WERI-Rb-1 (cell line): ENCODE measurements at regions not wholly inside any gene's neighbourhood (a gene's known extent, or its start where the extent isn't known, plus 50 kb on each side); places are given as distances from the start of the nearest gene placed in this dataset.

Experiments
- DNase-seq: peaks from one replicate; pipeline ENCODE4 v3.0.0-alpha.2; 2020
- H3K27ac ChIP-seq: fragments of 250-450 bp; sonication (Bioruptor Pico); 2 replicates; pipeline ENCODE4 v1.5.1; 2020; ENCODE audit warnings: mild to moderate bottlenecking, moderate library complexity
- H3K27me3 ChIP-seq: fragments of 250-450 bp; sonication (Bioruptor Pico); 2 replicates; pipeline ENCODE4 v1.5.1; 2021; ENCODE audit warnings: mild to moderate bottlenecking, low read depth, moderate library complexity; ENCODE audit not compliant: insufficient read depth, severe bottlenecking
- H3K36me3 ChIP-seq: fragments of 250-450 bp; sonication (Bioruptor Pico); 2 replicates; pipeline ENCODE4 v1.5.1; 2020; ENCODE audit warnings: mild to moderate bottlenecking, moderate library complexity
- H3K4me3 ChIP-seq: 2 replicates; pipeline ENCODE4 v1.5.1; 2011; ENCODE audit warnings: low read depth, mild to moderate bottlenecking, control low read depth, low read length
- H3K9me3 ChIP-seq: fragments of 250-450 bp; sonication (Bioruptor Pico); 2 replicates; pipeline ENCODE4 v1.5.1; 2021; ENCODE audit warnings: mild to moderate bottlenecking, moderate library complexity; ENCODE audit not compliant: severe bottlenecking
- CTCF ChIP-seq: IDR thresholded peaks from 2 replicates; pipeline ENCODE4 v1.5.1; 2011; ENCODE audit warnings: low read depth, mild to moderate bottlenecking, control low read depth, inconsistent platforms, low read length

GRCh38 chr22:48901324-48901723 lies 926.3 kb downstream of the BRD1 start:
- Histone ChIP-seq H3K9me3 (no peaks in the 10 kb centered on the region), H3K27ac (no peak overlapping the region), H3K36me3 (no peaks in the 10 kb centered on the region), H3K27me3 (no peaks in the 10 kb centered on the region), H3K4me3 (no peak overlapping the region)
- no peak for TF ChIP-seq CTCF
- no peak for DNase-seq

GRCh38 chr22:48900626-48901025 lies 927.0 kb downstream of the BRD1 start:
- H3K27me3 ChIP-seq: no peaks in the 10 kb centered on the region
- no peak overlapping the region for H3K4me3 ChIP-seq
- H3K36me3 ChIP-seq: no peaks in the 10 kb centered on the region
- H3K9me3 ChIP-seq: no peaks in the 10 kb centered on the region
- H3K27ac ChIP-seq: no peak overlapping the region
- no peak for DNase-seq
- no peak for TF ChIP-seq CTCF

GRCh38 chr22:48900327-48900597 lies 927.4 kb downstream of the BRD1 start:
- H3K9me3 ChIP-seq: no peaks in the 10 kb centered on the region
- DNase-seq: no peak
- no peaks in the 10 kb centered on the region for H3K27me3 ChIP-seq
- no peak overlapping the region for H3K27ac ChIP-seq
- no peak for TF ChIP-seq CTCF
- H3K36me3 ChIP-seq: no peaks in the 10 kb centered on the region
- no peak overlapping the region for H3K4me3 ChIP-seq

- Histone ChIP-seq H3K27me3 (no peaks in the 10 kb centered on the region), H3K9me3 (no peaks in the 10 kb centered on the region), H3K36me3 (no peaks in the 10 kb centered on the region), H3K4me3 (no peak overlapping the region), H3K27ac (no peak overlapping the region)
- TF ChIP-seq CTCF: no peak
- no peak for DNase-seq
These were observed 927.9 kb downstream of the BRD1 start for GRCh38 chr22:48899523-48900326.

- no peak for DNase-seq
- TF ChIP-seq CTCF: no peak
- Histone ChIP-seq H3K4me3 (no peak overlapping the region), H3K36me3 (no peaks in the 10 kb centered on the region), H3K27ac (no peak overlapping the region), H3K9me3 (no peaks in the 10 kb centered on the region), H3K27me3 (no peaks in the 10 kb centered on the region)
These were observed 929.0 kb downstream of the BRD1 start for GRCh38 chr22:48898524-48899250.
